Activated naive CD8-positive, alpha-beta T cell treated with anti-CD3 and anti-CD28 coated beads, Interleukin-2, amount 10 ng/mL, durations not matched to agents 7 days and 5 days (primary cell): ENCODE measurements at regions not wholly inside any gene's neighbourhood (a gene's known extent, or its start where the extent isn't known, plus 50 kb on each side); places are given as distances from the start of the nearest gene placed in this dataset.

Experiments used
- ATAC-seq: fragments of 150-1000 bp; cut with Tn5 transposase; one replicate; pipeline ENCODE4 v1.10.0; 2021; ENCODE audit warnings: low read depth, moderate library complexity
- POLR2A ChIA-PET: fragments of 350-600 bp; sonication (Branson Sonifier 250); formaldehyde crosslinking; loops from one replicate; lab custom pipeline; 2021; ENCODE audit warnings: antibody characterized with exemption; lab: Charles Lee
- DNase-seq: peaks from one replicate; pipeline ENCODE4 v3.0.0; 2021
- H3K27ac Mint-ChIP-seq: one replicate; pipeline ENCODE4 v1.8.0; 2022; ENCODE audit warnings: mild to moderate bottlenecking, mixed read lengths
- H3K27me3 Mint-ChIP-seq: one replicate; pipeline ENCODE4 v1.8.0; 2022; ENCODE audit warnings: mild to moderate bottlenecking, moderate library complexity, mixed read lengths
- H3K36me3 Mint-ChIP-seq: one replicate; pipeline ENCODE4 v1.8.0; 2021; ENCODE audit warnings: mild to moderate bottlenecking, mixed read lengths
- H3K4me1 Mint-ChIP-seq: one replicate; pipeline ENCODE4 v1.8.0; 2021; ENCODE audit warnings: mixed read lengths
- H3K4me3 Mint-ChIP-seq: one replicate; pipeline ENCODE4 v1.8.0; 2022; ENCODE audit warnings: mild to moderate bottlenecking, moderate library complexity, mixed read lengths
- H3K9me3 Mint-ChIP-seq: one replicate; pipeline ENCODE4 v1.8.0; 2021; ENCODE audit warnings: mixed read lengths

DNA sequence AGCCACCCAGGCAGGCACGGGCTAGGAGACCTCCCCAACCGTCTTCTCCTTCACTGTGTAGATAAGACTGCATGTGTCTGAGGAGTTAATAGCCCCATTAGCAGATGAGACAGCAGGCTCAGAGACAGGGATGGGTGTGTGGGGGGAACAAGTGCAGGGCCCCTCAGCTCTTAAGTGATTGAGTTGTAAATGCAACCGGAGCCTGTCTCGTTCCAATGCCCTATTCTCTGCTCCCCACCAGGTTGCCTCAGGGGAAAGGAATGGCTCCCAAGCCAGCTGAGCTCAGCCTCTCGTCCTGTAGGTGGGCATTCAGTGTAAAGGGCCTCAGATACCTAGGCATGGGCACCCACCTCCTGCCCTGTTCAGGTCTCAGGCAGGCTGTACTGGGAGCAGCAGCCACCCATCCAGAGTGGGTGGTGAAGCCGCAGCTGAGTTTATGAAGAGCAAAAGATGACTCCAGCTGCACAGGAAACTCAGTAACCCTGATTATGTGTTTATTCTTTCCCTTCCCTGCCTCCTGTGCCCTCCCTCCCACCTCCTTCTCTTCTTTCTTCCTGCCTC is 87.3 kb downstream of the PJA1 start:
- ATAC-seq (no peak), DNase-seq (no peak)
- POLR2A ChIA-PET, result no interaction called here
- no peak overlapping the region for H3K27ac Mint-ChIP-seq
- H3K9me3 Mint-ChIP-seq, result no peaks in the 10 kb centered on the region
- no peaks in the 10 kb centered on the region for H3K36me3 Mint-ChIP-seq
- no peak overlapping the region for H3K4me3 Mint-ChIP-seq
- peaks cover 3% of the 10 kb centered on the region for H3K27me3 Mint-ChIP-seq
- no peaks in the 10 kb centered on the region for H3K4me1 Mint-ChIP-seq

- Mint-ChIP-seq H3K27ac (no peak overlapping the region), H3K4me3 (no peak overlapping the region), H3K4me1 (no peaks in the 10 kb centered on the region), H3K36me3 (no peaks in the 10 kb centered on the region), H3K27me3 (peaks cover 3% of the 10 kb centered on the region), H3K9me3 (no peaks in the 10 kb centered on the region)
- DNase-seq (no peak), ATAC-seq (no peak)
- POLR2A ChIA-PET, result no interaction called here
These were observed 89.2 kb downstream of the PJA1 start for GRCh38 chrX:69076088-69076487.

GRCh38 chrX:69074726-69075125 is 90.5 kb downstream of the PJA1 start:
- Mint-ChIP-seq H3K27ac (no peak overlapping the region), H3K4me1 (no peaks in the 10 kb centered on the region), H3K36me3 (no peaks in the 10 kb centered on the region), H3K4me3 (no peak overlapping the region), H3K27me3 (peaks cover 2% of the 10 kb centered on the region), H3K9me3 (no peaks in the 10 kb centered on the region)
- POLR2A ChIA-PET, result no interaction called here
- ATAC-seq (no peak), DNase-seq (no peak)

DNA sequence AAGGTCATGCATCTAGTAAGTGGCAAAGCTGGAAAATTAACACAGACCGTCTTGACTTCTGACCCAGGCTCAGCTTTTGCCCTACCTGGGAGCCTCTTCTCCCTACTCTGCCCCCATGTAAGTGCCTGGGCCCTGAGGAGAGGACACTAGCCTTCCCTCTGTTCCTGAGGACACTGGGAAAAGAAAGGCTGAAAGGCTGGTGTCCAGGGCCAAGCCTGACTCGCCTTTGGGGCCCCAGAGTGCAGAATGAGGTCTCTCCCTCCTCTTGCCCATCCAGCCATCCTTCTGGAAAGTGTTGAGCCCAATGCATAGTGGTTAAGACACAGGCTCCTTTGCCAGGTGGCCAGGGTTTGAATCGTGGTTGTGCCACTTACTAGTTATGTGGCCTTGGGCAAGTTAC is 91.5 kb downstream of the PJA1 start:
- Mint-ChIP-seq H3K27ac (no peak overlapping the region), H3K27me3 (peaks cover 2% of the 10 kb centered on the region), H3K36me3 (no peaks in the 10 kb centered on the region), H3K4me3 (no peak overlapping the region), H3K4me1 (no peaks in the 10 kb centered on the region), H3K9me3 (no peaks in the 10 kb centered on the region)
- ATAC-seq (no peak), DNase-seq (no peak)
- POLR2A ChIA-PET, result no interaction called here

DNA sequence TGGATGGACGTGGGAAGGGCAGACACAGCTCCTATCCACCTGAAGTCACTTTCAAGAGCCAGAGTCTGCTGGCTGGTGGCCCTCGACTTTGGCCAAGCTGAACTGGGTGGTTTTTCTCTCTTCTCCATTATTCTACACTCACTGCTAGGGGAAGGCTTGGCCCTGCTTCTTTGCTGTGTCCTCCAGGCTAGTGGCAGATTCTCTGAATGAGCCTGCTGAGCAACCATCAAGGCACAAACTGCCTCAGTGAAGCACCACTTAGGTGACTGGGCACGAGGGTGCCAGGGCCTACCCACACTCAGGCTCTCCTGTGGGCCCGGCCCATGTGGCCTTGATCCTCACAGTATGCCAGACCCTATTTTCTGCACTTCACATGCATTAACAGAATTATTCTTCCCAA is 92.0 kb downstream of the PJA1 start:
- ATAC-seq, result no peak

DNA sequence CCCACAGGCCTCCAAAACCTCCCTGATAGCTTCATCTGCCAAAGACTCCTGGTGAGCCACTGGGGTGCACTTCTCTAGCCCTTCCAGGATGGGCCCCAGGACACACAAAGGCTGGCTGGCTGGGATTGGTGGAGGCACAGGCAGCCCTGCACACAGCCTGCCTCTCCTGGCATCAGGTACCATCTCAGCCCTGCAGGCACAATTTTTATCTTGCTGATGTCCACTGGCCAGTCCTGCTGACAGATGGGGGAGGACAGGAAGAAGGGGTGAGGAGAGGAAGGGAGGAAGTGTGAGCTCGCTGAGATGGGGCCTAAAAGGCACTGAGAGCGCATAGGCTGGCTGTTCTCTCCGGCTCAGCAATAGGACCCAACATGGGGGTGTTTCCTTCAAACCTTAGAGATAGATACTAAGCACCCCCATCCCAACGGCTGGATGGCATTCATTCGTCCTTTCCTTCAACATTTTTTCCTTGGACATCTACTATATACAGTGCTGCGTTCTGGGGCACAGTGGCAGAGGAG is 92.7 kb downstream of the PJA1 start:
- Mint-ChIP-seq H3K4me3 (no peak overlapping the region), H3K4me1 (no peaks in the 10 kb centered on the region), H3K9me3 (no peaks in the 10 kb centered on the region), H3K36me3 (no peaks in the 10 kb centered on the region), H3K27me3 (no peaks in the 10 kb centered on the region), H3K27ac (no peak overlapping the region)
- ATAC-seq (no peak), DNase-seq (no peak)
- POLR2A ChIA-PET, result no interaction called here

More for the DNA sequence above, 92.0 kb downstream of the PJA1 start:
- H3K4me1 Mint-ChIP-seq, result no peaks in the 10 kb centered on the region
- H3K4me3 Mint-ChIP-seq, result no peak overlapping the region
- POLR2A ChIA-PET, result no interaction called here
- no peaks in the 10 kb centered on the region for H3K36me3 Mint-ChIP-seq
- DNase-seq, result no peak
- no peaks in the 10 kb centered on the region for H3K9me3 Mint-ChIP-seq
- H3K27ac Mint-ChIP-seq, result no peak overlapping the region
- no peaks in the 10 kb centered on the region for H3K27me3 Mint-ChIP-seq

DNA sequence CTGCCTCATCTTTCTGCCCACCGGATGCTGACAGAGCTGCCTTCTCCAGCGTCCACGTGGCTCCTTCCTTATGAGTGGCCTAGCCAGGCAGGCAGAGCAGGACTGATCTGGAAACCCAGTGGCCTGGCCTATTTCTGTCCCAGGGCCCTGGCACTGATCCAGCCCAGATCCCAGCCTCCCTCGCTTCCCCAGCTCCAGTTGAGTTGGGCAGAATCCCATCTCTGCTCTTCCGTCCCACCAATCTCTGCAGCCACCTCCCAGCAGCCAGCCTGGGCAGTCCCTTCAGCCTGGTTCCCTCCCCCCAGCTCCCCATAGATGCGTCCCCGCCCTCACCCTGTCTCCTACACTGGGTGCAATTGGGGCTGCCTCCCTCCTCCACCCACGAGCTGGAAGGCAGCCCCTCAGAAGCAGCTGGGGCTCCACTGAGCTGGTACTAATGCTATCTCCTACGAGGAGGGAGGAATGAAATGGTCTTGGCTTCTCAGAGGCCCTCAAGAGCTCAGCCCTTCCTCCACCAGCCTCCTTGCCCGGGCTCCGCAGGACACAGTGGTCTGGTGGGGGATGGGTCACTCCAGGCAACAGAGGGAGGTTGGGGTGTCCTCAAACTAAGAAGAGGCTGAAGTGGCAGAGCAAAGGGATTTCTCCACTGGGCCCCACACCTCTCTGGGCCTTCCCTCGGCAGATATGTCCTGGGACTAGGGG is 94.2 kb downstream of the PJA1 start:
- no peak overlapping the region for H3K4me3 Mint-ChIP-seq
- H3K27ac Mint-ChIP-seq, result no peak overlapping the region
- H3K36me3 Mint-ChIP-seq, result no peaks in the 10 kb centered on the region
- POLR2A ChIA-PET, result no interaction called here
- H3K4me1 Mint-ChIP-seq, result no peaks in the 10 kb centered on the region
- no peak for DNase-seq
- no peaks in the 10 kb centered on the region for H3K9me3 Mint-ChIP-seq
- no peak for ATAC-seq
- H3K27me3 Mint-ChIP-seq, result no peaks in the 10 kb centered on the region

- no peaks in the 10 kb centered on the region for H3K36me3 Mint-ChIP-seq
- no peaks in the 10 kb centered on the region for H3K27me3 Mint-ChIP-seq
- no peak overlapping the region for H3K27ac Mint-ChIP-seq
These were observed 95.4 kb downstream of the PJA1 start for GRCh38 chrX:69069876-69070275.

DNA sequence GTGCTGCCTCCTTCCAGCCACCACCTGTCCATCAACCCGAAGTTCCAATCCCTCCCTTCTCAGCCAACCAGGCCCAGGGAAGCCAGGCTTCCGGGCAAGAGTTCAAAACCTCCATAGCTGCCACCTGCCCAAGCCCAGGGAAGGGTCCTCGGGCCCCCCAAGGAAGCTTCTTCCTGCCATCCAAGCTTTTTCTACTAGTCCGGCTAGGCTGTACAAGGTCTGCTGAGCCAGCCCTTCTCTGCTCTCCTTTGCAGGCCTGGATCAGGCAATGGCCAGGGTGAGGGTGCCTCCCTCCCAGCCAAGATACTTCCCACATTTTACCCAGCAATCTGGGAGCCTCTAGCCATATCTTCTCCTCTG is 96.2 kb downstream of the PJA1 start:
- Mint-ChIP-seq H3K27me3 (no peaks in the 10 kb centered on the region), H3K4me3 (no peak overlapping the region), H3K36me3 (no peaks in the 10 kb centered on the region), H3K9me3 (no peaks in the 10 kb centered on the region), H3K27ac (no peak overlapping the region), H3K4me1 (no peaks in the 10 kb centered on the region)
- ATAC-seq, result no peak
- DNase-seq, result no peak
- POLR2A ChIA-PET, result no interaction called here

More at GRCh38 chrX:69069876-69070275, 95.4 kb downstream of the PJA1 start:
- Mint-ChIP-seq H3K4me1 (no peaks in the 10 kb centered on the region), H3K9me3 (no peaks in the 10 kb centered on the region), H3K4me3 (no peak overlapping the region)
- DNase-seq (no peak), ATAC-seq (no peak)
- POLR2A ChIA-PET, result no interaction called here

DNA sequence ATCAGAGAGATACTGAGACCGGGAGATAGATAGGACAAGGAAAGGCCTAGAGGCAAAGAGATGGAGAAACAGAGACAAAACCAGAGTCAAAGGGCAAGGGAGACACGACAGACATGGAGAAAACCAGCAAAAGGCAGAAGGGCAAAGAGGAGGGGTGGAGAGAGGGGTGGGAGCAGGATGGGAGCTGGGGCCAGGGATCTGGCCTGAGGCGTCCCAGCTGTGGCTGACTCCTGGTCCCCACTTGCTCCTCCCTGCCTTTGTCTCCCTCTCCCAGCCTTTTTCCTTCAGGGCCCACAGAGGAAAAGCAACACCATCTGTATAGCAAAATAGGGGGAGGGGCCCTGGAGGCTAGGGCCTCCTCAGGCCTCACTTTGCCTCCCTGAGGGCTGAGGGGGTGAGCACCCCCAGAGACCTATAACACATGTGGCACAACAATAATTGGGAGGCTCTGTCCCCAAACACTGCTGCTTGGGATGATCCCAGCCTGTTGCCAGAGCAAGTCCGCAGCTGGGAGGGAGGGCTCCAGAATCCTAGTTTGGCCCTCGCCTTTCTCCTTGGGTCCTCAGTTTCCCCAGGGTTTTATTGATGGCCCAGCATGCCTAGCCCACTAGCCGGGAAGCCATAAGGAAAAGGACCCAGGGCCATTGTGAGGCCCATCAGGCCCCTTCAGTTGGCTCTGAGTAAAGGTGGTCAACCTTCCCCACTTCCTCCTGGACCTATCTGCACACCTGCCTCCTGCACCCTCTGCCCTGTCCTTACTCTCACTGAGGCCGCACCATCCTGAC is 96.8 kb downstream of the PJA1 start:
- ATAC-seq (no peak), DNase-seq (no peak)
- Mint-ChIP-seq H3K36me3 (no peaks in the 10 kb centered on the region), H3K27ac (no peak overlapping the region), H3K4me1 (no peaks in the 10 kb centered on the region), H3K27me3 (no peaks in the 10 kb centered on the region), H3K4me3 (no peak overlapping the region), H3K9me3 (no peaks in the 10 kb centered on the region)
- POLR2A ChIA-PET, result no interaction called here

- H3K9me3 Mint-ChIP-seq, result no peaks in the 10 kb centered on the region
- no peak overlapping the region for H3K27ac Mint-ChIP-seq
- no peaks in the 10 kb centered on the region for H3K27me3 Mint-ChIP-seq
- H3K4me3 Mint-ChIP-seq, result no peak overlapping the region
- H3K4me1 Mint-ChIP-seq, result no peaks in the 10 kb centered on the region
- ATAC-seq, result no peak
- H3K36me3 Mint-ChIP-seq, result no peaks in the 10 kb centered on the region
- no peak for DNase-seq
- POLR2A ChIA-PET, result no interaction called here
These were observed 97.4 kb downstream of the PJA1 start for GRCh38 chrX:69067841-69068240.

- H3K27me3 Mint-ChIP-seq, result no peaks in the 10 kb centered on the region
- ATAC-seq (no peak), DNase-seq (no peak)
- no peak overlapping the region for H3K4me3 Mint-ChIP-seq
- H3K27ac Mint-ChIP-seq, result no peak overlapping the region
- POLR2A ChIA-PET, result no interaction called here
- H3K4me1 Mint-ChIP-seq, result no peaks in the 10 kb centered on the region
- no peaks in the 10 kb centered on the region for H3K36me3 Mint-ChIP-seq
- H3K9me3 Mint-ChIP-seq, result no peaks in the 10 kb centered on the region
These were observed 98.2 kb downstream of the PJA1 start for GRCh38 chrX:69066966-69067525.

DNA sequence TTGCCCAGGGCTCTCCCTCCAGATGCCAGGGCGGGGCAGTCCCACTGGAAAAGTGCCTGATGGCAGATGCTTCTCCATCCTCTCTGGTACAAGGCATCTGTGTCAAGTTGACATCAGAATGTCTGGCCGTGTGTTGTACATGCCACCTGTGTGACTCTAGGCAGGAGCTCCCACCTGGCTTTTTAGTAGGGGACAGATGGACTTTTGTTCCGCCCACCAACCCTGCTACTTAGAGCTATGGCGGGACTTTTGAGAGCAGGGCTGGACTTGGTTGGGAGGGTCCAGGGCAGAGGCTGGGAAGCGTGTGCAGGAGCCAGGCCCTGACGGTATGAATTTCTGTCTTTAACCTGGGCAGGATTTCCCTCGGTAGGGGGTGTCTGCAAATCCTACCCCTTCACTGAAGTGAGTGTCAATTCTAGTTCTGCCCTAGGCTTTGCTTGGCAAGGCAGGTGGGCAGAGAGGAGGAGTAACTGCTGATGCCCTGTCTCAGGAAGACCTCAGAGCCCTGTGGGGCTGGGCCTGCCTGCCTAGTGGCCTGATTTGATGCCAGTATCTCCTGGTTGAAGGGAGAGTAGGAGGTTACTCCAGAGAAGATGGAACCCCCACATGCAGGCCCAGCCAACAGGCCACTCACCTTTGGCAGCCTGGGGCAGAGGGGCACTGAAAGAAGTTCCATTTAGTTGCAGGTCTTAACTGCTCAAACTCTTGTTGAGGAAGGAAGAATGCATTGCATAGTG is 99.1 kb downstream of the PJA1 start:
- Mint-ChIP-seq H3K36me3 (no peaks in the 10 kb centered on the region), H3K27me3 (no peaks in the 10 kb centered on the region), H3K4me3 (no peak overlapping the region), H3K4me1 (no peaks in the 10 kb centered on the region), H3K27ac (no peak overlapping the region), H3K9me3 (no peaks in the 10 kb centered on the region)
- ATAC-seq (no peak), DNase-seq (no peak)
- POLR2A ChIA-PET, result no interaction called here
